NOMO-1 (cell line): ENCODE measurements at regions not wholly inside any gene's neighbourhood (a gene's known extent, or its start where the extent isn't known, plus 50 kb on each side); places are given as distances from the start of the nearest gene placed in this dataset.

ENCODE experiments used
- DNase-seq, 2 experiments: peaks; one replicate each; lab custom pipeline; 2025; ENCODE audit not compliant: unreplicated experiment in 2 of 2; lab: John Stamatoyannopoulos, UW

GRCh38 chr1:37237948-37238347 lies 203.6 kb upstream of the GRIK3 start:
- DNase-seq, result no peak

GRCh38 chr1:37238364-37239224 lies 204.3 kb upstream of the GRIK3 start:
- DNase-seq, result no peak

- DNase-seq, result no peak
Observed at GRCh38 chr1:37239225-37239740, 205.0 kb upstream of the GRIK3 start.

GRCh38 chr1:37240897-37241296 lies 206.6 kb upstream of the GRIK3 start:
- no peak for DNase-seq

GRCh38 chr1:37242501-37242900 lies 208.2 kb upstream of the GRIK3 start:
- no peak for DNase-seq

GRCh38 chr1:37243368-37244082 lies 209.2 kb upstream of the GRIK3 start:
- DNase-seq, result no peak

- DNase-seq, result no peak
Observed at GRCh38 chr1:37244083-37244480, 209.8 kb upstream of the GRIK3 start.

GRCh38 chr1:37244815-37245214 lies 210.5 kb upstream of the GRIK3 start:
- DNase-seq, result no peak

- DNase-seq, result no peak
Observed at GRCh38 chr1:37246631-37247030, 212.3 kb upstream of the GRIK3 start.

GRCh38 chr1:37250371-37250770 lies 216.1 kb upstream of the GRIK3 start:
- no peak for DNase-seq

- DNase-seq, result no peak
Observed at GRCh38 chr1:37255136-37255795, 219.1 kb upstream of the ZC3H12A start.

GRCh38 chr1:37255868-37256267 lies 218.5 kb upstream of the ZC3H12A start:
- no peak for DNase-seq

GRCh38 chr1:37257646-37258045 lies 216.7 kb upstream of the ZC3H12A start:
- no peak for DNase-seq

- no peak for DNase-seq
Observed at GRCh38 chr1:37258068-37258467, 216.3 kb upstream of the ZC3H12A start.

GRCh38 chr1:37259019-37259418 lies 215.4 kb upstream of the ZC3H12A start:
- no peak for DNase-seq

- no peak for DNase-seq
Observed at GRCh38 chr1:37261129-37261528, 213.3 kb upstream of the ZC3H12A start.

GRCh38 chr1:37262439-37263170 lies 211.8 kb upstream of the ZC3H12A start:
- DNase-seq, result no peak

GRCh38 chr1:37265156-37265555 lies 209.2 kb upstream of the ZC3H12A start:
- DNase-seq, result no peak

GRCh38 chr1:37265786-37266667 lies 208.4 kb upstream of the ZC3H12A start:
- no peak for DNase-seq
